ENCODE measurements at regions not wholly inside any gene's neighbourhood (a gene's known extent, or its start where the extent isn't known, plus 50 kb on each side); places are given as distances from the start of the nearest gene placed in this dataset.

GRCh38 chr6:163808871-163809270 is 394.4 kb downstream of the QKI start:
- Histone ChIP-seq H3K4me3 (ENCODE audit: insufficient read depth, low read depth, low read length) (no peak overlapping the region), H2BK5ac (ENCODE audit: low read depth, low read length, poor library complexity, severe bottlenecking) (no peak overlapping the region), H3K56ac (ENCODE audit: extremely low read depth, insufficient read depth, low read length) (no peak overlapping the region), H2AFZ (replicated peaks; ENCODE audit: low read length, poor library complexity) (no peak overlapping the region), H3K23ac (ENCODE audit: low read depth, low read length) (no peak overlapping the region), H2BK15ac (ENCODE audit: low read depth, low read length) (no peak overlapping the region), H3K79me1 (ENCODE audit: low read depth in 1 of 2, low read length in 2 of 2) (no peaks in the 10 kb centered on the region), H3K27ac (ENCODE audit: insufficient read depth, low read length) (no peak overlapping the region), H3K4me2 (ENCODE audit: low read depth, low read length) (no peak overlapping the region), H3K36me3 (ENCODE audit: control insufficient read depth, insufficient read depth, low read length) (no peaks in the 10 kb centered on the region), H3K4ac (ENCODE audit: low read depth, low read length) (no peak overlapping the region), H3K9me3 (ENCODE audit: control insufficient read depth, insufficient read depth, low read length) (no peaks in the 10 kb centered on the region), H4K20me1 (ENCODE audit: insufficient read depth, low read length) (no peaks in the 10 kb centered on the region), H2BK120ac (ENCODE audit: low read depth, low read length) (no peak overlapping the region), H2AK5ac (ENCODE audit: low read depth, low read length) (no peak overlapping the region), H3K14ac (replicated peaks; ENCODE audit: low read depth, low read length) (no peak overlapping the region), H4K8ac (ENCODE audit: low read depth in 2 of 2, low read length in 2 of 2) (no peak overlapping the region), H3K18ac (ENCODE audit: low read depth, low read length) (no peak overlapping the region), H2AK9ac (replicated peaks; ENCODE audit: low read depth, low read length, poor library complexity) (no peak overlapping the region), H3K27me3 (ENCODE audit: control insufficient read depth, insufficient read depth, low read length) (no peaks in the 10 kb centered on the region), H4K91ac (ENCODE audit: insufficient read depth, low read depth, low read length) (no peak overlapping the region), H4K5ac (ENCODE audit: low read depth, low read length) (no peak overlapping the region), H2BK20ac (ENCODE audit: low read depth, low read length) (no peak overlapping the region), H3K9ac (ENCODE audit: low read depth, low read length) (no peak overlapping the region), H3K4me1 (ENCODE audit: control insufficient read depth, insufficient read depth, low read length) (no peaks in the 10 kb centered on the region), H3K9me1 (ENCODE audit: insufficient read depth, low read length) (no peaks in the 10 kb centered on the region)
- intact Hi-C loops (cut with micrococcal nuclease): no loop called here
- ATAC-seq (ENCODE audit: low read depth): no peak
- in situ Hi-C loops (cut with MboI; ENCODE audit: low sequenced_read_pairs): no loop called here
- no peak for TF ChIP-seq SMC3 (IDR thresholded peaks at IDR 0.05; ENCODE audit: low read depth, low read length)
- no peak for TF ChIP-seq ELK1 (IDR thresholded peaks at IDR 0.05; ENCODE audit: borderline replicate concordance, low read depth, low read length)
- TF ChIP-seq, protein P1, sequence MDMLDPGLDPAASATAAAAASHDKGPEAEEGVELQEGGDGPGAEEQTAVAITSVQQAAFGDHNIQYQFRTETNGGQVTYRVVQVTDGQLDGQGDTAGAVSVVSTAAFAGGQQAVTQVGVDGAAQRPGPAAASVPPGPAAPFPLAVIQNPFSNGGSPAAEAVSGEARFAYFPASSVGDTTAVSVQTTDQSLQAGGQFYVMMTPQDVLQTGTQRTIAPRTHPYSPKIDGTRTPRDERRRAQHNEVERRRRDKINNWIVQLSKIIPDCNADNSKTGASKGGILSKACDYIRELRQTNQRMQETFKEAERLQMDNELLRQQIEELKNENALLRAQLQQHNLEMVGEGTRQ (IDR thresholded peaks at IDR 0.05; ENCODE audit: low read depth, low read length): no peak
- TF ChIP-seq CHD1 (IDR thresholded peaks at IDR 0.05; ENCODE audit: low read depth, low read length): no peak
- no peak for TF ChIP-seq RFX5 (IDR thresholded peaks at IDR 0.05; ENCODE audit: low read depth, low read length)
- WGBS, 2 experiments (ENCODE audit: extremely low coverage in 2 of 2, insufficient read length in 1 of 2): no CpG with 5 or more reads among the region's 5 CpGs
- dilution Hi-C loops (cut with HindIII; ENCODE audit: low sequenced_read_pairs, unreplicated experiment): no loop called here
- no TSS peak for BruUV-seq (replicated peaks)
- POLR2A ChIA-PET (ENCODE audit: unreplicated experiment): no interaction called here
- CTCF ChIA-PET: no interaction called here
- DNase-seq: no peak

Data from IMR-90 (cell line).